WTC11 (cell line): ENCODE measurements at regions not wholly inside any gene's neighbourhood (a gene's known extent, or its start where the extent isn't known, plus 50 kb on each side); places are given as distances from the start of the nearest gene placed in this dataset.

Experiments
- ATAC-seq: fragments of 200-7000 bp; cut with Tn5 transposase; 2 replicates; pipeline ENCODE4 v1.10.0; 2021; ENCODE audit warnings: mild to moderate bottlenecking, moderate library complexity
- CTCF ChIA-PET: fragments of 300-600 bp; sonication (Branson Sonifier 250); formaldehyde crosslinking; loops from one replicate; lab custom pipeline; 2021; ENCODE audit warnings: antibody characterized with exemption; lab: Charles Lee
- POLR2A ChIA-PET: fragments of 350-600 bp; sonication (Branson Sonifier 250); formaldehyde crosslinking; loops from one replicate; lab custom pipeline; 2021; ENCODE audit warnings: antibody characterized with exemption; lab: Charles Lee
- DNase-seq: peaks from one replicate; pipeline ENCODE4 v3.0.0; 2021; ENCODE audit warnings: low spot score
- H3K27ac Mint-ChIP-seq: 2 replicates; pipeline ENCODE4 v1.8.0; 2021; ENCODE audit warnings: mixed read lengths
- H3K27me3 Mint-ChIP-seq: 2 replicates; pipeline ENCODE4 v1.8.0; 2021; ENCODE audit warnings: low read depth, mild to moderate bottlenecking, moderate library complexity, mixed read lengths
- H3K36me3 Mint-ChIP-seq: 2 replicates; pipeline ENCODE4 v1.8.0; 2021; ENCODE audit warnings: mixed read lengths
- H3K4me1 Mint-ChIP-seq: 2 replicates; pipeline ENCODE4 v1.8.0; 2022; ENCODE audit warnings: mixed read lengths
- H3K4me3 Mint-ChIP-seq: 2 replicates; pipeline ENCODE4 v1.8.0; 2021; ENCODE audit warnings: mild to moderate bottlenecking, moderate library complexity, mixed read lengths
- H3K9me3 Mint-ChIP-seq: 2 replicates; pipeline ENCODE4 v1.8.0; 2021; ENCODE audit warnings: mixed read lengths
- ELF4 ChIP-seq: sonication (generic); formaldehyde crosslinking; IDR thresholded peaks from 2 replicates; pipeline ENCODE4 v1.8.1; 2022; ENCODE audit warnings: low read depth, mild to moderate bottlenecking, moderate library complexity, missing genetic modification reagents
- FOXP1 ChIP-seq: sonication (generic); formaldehyde crosslinking; IDR thresholded peaks from 2 replicates; pipeline ENCODE4 v1.8.0; 2022; ENCODE audit warnings: missing genetic modification reagents, mild to moderate bottlenecking, moderate library complexity, borderline replicate concordance
- GABPB1 ChIP-seq: sonication (generic); formaldehyde crosslinking; IDR thresholded peaks from 2 replicates; pipeline ENCODE4 v1.8.1; 2023; ENCODE audit warnings: mild to moderate bottlenecking, missing genetic modification reagents
- JUN ChIP-seq: sonication (generic); formaldehyde crosslinking; IDR thresholded peaks from 2 replicates; pipeline ENCODE4 v1.8.0; 2023; ENCODE audit warnings: mild to moderate bottlenecking, missing genetic modification reagents
- MYBL2 ChIP-seq: sonication (generic); formaldehyde crosslinking; IDR thresholded peaks from 2 replicates; pipeline ENCODE4 v1.8.1; 2023; ENCODE audit warnings: mild to moderate bottlenecking, moderate library complexity, missing genetic modification reagents
- NFE2L1 ChIP-seq: sonication (generic); formaldehyde crosslinking; IDR thresholded peaks from 2 replicates; pipeline ENCODE4 v1.8.1; 2023; ENCODE audit warnings: missing genetic modification reagents
- NFYB ChIP-seq: sonication (generic); formaldehyde crosslinking; conservative IDR thresholded peaks from 2 replicates; pipeline ENCODE4 v1.8.0; 2022; ENCODE audit warnings: low read depth, missing genetic modification reagents
- ZNF138 ChIP-seq: sonication (generic); formaldehyde crosslinking; conservative IDR thresholded peaks from 2 replicates; pipeline ENCODE4 v1.8.1; 2022; ENCODE audit warnings: mild to moderate bottlenecking, moderate library complexity, missing genetic modification reagents
- ZNF219 ChIP-seq: sonication (generic); formaldehyde crosslinking; IDR thresholded peaks from 2 replicates; pipeline ENCODE4 v1.8.0; 2023; ENCODE audit warnings: missing genetic modification reagents, mild to moderate bottlenecking, borderline replicate concordance
- TF ChIP-seq, protein P1 (sequence below): sonication (generic); formaldehyde crosslinking; IDR thresholded peaks from 2 replicates; pipeline ENCODE4 v1.8.1; 2023; ENCODE audit warnings: mild to moderate bottlenecking, missing genetic modification reagents, moderate library complexity
- TF ChIP-seq, protein P2 (sequence below): fragments of 250-450 bp; sonication (Bioruptor Pico); IDR thresholded peaks from 2 replicates; pipeline ENCODE4 v1.8.0; 2021; ENCODE audit warnings: mild to moderate bottlenecking
- TF ChIP-seq, protein P3 (sequence below): sonication (generic); formaldehyde crosslinking; IDR thresholded peaks from 2 replicates; pipeline ENCODE4 v1.8.0; 2022; ENCODE audit warnings: mild to moderate bottlenecking, missing genetic modification reagents
- TF ChIP-seq, protein P4 (sequence below): sonication (generic); formaldehyde crosslinking; IDR thresholded peaks from 2 replicates; pipeline ENCODE4 v1.8.0; 2022; ENCODE audit warnings: mild to moderate bottlenecking, missing genetic modification reagents
- TF ChIP-seq, protein P5 (sequence below): fragments of 250-450 bp; sonication (Bioruptor Pico); IDR thresholded peaks from 2 replicates; pipeline ENCODE4 v1.9.0; 2021; ENCODE audit warnings: mild to moderate bottlenecking
- TF ChIP-seq, protein P6 (sequence below): sonication (generic); formaldehyde crosslinking; IDR thresholded peaks from 2 replicates; pipeline ENCODE4 v1.8.1; 2022; ENCODE audit warnings: missing genetic modification reagents, borderline replicate concordance
- TF ChIP-seq, protein P7 (sequence below): sonication (generic); formaldehyde crosslinking; IDR thresholded peaks from 2 replicates; pipeline ENCODE4 v1.8.0; 2023; ENCODE audit warnings: mild to moderate bottlenecking, missing genetic modification reagents
- TF ChIP-seq, protein P8 (sequence below): sonication (generic); formaldehyde crosslinking; IDR thresholded peaks from 2 replicates; pipeline ENCODE4 v1.8.1; 2023; ENCODE audit warnings: mild to moderate bottlenecking, moderate library complexity, missing genetic modification reagents
- TF ChIP-seq, protein P9 (sequence below): fragments of 250-450 bp; sonication (Bioruptor Pico); IDR thresholded peaks from 2 replicates; pipeline ENCODE4 v2.1.2; 2022; ENCODE audit warnings: mild to moderate bottlenecking, moderate library complexity

DNA sequence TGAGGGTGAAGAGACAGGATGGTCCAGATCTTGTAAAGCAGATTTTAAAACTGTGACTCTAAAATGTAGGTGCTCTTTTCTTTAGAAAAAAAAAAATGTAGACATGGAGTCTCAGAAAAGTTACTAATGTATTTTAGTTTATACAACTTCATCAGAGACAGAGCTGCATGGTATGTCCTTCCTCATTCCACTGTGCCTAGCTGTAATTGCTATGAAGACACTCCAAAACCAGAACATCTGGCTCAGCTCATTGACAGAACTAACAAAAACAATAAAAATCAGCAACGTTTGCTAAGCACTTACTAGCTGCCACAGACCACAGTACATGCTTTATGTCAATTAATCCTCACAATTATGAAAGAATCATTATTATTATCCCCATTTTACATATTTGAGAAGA is 160.7 kb downstream of the BARX2 start (continued):
- TF ChIP-seq, protein P1, sequence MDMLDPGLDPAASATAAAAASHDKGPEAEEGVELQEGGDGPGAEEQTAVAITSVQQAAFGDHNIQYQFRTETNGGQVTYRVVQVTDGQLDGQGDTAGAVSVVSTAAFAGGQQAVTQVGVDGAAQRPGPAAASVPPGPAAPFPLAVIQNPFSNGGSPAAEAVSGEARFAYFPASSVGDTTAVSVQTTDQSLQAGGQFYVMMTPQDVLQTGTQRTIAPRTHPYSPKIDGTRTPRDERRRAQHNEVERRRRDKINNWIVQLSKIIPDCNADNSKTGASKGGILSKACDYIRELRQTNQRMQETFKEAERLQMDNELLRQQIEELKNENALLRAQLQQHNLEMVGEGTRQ (CRISPR knock-in tag): no peak
- TF ChIP-seq, protein P2, sequence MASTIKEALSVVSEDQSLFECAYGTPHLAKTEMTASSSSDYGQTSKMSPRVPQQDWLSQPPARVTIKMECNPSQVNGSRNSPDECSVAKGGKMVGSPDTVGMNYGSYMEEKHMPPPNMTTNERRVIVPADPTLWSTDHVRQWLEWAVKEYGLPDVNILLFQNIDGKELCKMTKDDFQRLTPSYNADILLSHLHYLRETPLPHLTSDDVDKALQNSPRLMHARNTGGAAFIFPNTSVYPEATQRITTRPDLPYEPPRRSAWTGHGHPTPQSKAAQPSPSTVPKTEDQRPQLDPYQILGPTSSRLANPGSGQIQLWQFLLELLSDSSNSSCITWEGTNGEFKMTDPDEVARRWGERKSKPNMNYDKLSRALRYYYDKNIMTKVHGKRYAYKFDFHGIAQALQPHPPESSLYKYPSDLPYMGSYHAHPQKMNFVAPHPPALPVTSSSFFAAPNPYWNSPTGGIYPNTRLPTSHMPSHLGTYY (CRISPR knock-in tag): no peak

DNA sequence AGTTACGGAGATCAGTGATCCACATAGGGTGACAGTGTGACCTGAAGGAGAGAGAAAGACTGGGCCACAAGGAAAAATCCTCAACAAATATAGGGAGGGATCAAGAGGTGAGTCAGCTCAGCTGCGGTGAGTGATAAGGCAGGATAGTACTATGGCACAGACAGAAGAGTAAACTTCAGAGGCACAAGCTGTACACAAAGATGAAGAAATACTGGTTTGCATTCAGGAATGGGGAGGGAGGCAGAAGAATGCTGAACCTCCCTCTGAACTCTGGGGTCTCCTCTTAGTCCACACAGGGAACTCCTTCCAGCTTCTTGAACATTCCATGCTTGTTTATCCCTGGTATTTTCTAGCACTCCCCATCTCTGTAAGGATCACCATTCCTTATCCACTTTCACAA is 162.7 kb downstream of the BARX2 start:
- Mint-ChIP-seq H3K27ac (no peak overlapping the region), H3K9me3 (peaks cover 87% of the 10 kb centered on the region), H3K4me1 (no peaks in the 10 kb centered on the region), H3K36me3 (peaks cover 50% of the 10 kb centered on the region), H3K4me3 (no peak overlapping the region), H3K27me3 (peaks cover 24% of the 10 kb centered on the region)
- ChIA-PET CTCF (no interaction called here), POLR2A (no interaction called here)
- ATAC-seq (no peak), DNase-seq (no peak)
- TF ChIP-seq, protein P3, sequence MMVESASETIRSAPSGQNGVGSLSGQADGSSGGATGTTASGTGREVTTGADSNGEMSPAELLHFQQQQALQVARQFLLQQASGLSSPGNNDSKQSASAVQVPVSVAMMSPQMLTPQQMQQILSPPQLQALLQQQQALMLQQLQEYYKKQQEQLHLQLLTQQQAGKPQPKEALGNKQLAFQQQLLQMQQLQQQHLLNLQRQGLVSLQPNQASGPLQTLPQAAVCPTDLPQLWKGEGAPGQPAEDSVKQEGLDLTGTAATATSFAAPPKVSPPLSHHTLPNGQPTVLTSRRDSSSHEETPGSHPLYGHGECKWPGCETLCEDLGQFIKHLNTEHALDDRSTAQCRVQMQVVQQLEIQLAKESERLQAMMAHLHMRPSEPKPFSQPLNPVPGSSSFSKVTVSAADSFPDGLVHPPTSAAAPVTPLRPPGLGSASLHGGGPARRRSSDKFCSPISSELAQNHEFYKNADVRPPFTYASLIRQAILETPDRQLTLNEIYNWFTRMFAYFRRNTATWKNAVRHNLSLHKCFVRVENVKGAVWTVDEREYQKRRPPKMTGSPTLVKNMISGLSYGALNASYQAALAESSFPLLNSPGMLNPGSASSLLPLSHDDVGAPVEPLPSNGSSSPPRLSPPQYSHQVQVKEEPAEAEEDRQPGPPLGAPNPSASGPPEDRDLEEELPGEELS (CRISPR knock-in tag): no peak
- TF ChIP-seq GABPB1 (CRISPR knock-in tag): no peak
- no peak for TF ChIP-seq JUN (CRISPR knock-in tag)
- no peak for TF ChIP-seq MYBL2 (CRISPR knock-in tag)
- TF ChIP-seq, protein P4, sequence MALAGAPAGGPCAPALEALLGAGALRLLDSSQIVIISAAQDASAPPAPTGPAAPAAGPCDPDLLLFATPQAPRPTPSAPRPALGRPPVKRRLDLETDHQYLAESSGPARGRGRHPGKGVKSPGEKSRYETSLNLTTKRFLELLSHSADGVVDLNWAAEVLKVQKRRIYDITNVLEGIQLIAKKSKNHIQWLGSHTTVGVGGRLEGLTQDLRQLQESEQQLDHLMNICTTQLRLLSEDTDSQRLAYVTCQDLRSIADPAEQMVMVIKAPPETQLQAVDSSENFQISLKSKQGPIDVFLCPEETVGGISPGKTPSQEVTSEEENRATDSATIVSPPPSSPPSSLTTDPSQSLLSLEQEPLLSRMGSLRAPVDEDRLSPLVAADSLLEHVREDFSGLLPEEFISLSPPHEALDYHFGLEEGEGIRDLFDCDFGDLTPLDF (CRISPR knock-in tag): no peak
- no peak for TF ChIP-seq FOXP1
- TF ChIP-seq, protein P5, sequence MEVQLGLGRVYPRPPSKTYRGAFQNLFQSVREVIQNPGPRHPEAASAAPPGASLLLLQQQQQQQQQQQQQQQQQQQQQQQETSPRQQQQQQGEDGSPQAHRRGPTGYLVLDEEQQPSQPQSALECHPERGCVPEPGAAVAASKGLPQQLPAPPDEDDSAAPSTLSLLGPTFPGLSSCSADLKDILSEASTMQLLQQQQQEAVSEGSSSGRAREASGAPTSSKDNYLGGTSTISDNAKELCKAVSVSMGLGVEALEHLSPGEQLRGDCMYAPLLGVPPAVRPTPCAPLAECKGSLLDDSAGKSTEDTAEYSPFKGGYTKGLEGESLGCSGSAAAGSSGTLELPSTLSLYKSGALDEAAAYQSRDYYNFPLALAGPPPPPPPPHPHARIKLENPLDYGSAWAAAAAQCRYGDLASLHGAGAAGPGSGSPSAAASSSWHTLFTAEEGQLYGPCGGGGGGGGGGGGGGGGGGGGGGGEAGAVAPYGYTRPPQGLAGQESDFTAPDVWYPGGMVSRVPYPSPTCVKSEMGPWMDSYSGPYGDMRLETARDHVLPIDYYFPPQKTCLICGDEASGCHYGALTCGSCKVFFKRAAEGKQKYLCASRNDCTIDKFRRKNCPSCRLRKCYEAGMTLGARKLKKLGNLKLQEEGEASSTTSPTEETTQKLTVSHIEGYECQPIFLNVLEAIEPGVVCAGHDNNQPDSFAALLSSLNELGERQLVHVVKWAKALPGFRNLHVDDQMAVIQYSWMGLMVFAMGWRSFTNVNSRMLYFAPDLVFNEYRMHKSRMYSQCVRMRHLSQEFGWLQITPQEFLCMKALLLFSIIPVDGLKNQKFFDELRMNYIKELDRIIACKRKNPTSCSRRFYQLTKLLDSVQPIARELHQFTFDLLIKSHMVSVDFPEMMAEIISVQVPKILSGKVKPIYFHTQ (CRISPR knock-in tag): no peak
- TF ChIP-seq, protein P6, sequence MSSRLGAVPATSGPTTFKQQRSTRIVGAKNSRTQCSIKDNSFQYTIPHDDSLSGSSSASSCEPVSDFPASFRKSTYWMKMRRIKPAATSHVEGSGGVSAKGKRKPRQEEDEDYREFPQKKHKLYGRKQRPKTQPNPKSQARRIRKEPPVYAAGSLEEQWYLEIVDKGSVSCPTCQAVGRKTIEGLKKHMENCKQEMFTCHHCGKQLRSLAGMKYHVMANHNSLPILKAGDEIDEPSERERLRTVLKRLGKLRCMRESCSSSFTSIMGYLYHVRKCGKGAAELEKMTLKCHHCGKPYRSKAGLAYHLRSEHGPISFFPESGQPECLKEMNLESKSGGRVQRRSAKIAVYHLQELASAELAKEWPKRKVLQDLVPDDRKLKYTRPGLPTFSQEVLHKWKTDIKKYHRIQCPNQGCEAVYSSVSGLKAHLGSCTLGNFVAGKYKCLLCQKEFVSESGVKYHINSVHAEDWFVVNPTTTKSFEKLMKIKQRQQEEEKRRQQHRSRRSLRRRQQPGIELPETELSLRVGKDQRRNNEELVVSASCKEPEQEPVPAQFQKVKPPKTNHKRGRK (CRISPR knock-in tag): no peak
- TF ChIP-seq NFYB (CRISPR knock-in tag): no peak
- TF ChIP-seq ZNF219 (CRISPR knock-in tag): no peak
- no peak for TF ChIP-seq ZNF138 (CRISPR knock-in tag)
- no peak for TF ChIP-seq NFE2L1 (CRISPR knock-in tag)
- TF ChIP-seq, protein P7, sequence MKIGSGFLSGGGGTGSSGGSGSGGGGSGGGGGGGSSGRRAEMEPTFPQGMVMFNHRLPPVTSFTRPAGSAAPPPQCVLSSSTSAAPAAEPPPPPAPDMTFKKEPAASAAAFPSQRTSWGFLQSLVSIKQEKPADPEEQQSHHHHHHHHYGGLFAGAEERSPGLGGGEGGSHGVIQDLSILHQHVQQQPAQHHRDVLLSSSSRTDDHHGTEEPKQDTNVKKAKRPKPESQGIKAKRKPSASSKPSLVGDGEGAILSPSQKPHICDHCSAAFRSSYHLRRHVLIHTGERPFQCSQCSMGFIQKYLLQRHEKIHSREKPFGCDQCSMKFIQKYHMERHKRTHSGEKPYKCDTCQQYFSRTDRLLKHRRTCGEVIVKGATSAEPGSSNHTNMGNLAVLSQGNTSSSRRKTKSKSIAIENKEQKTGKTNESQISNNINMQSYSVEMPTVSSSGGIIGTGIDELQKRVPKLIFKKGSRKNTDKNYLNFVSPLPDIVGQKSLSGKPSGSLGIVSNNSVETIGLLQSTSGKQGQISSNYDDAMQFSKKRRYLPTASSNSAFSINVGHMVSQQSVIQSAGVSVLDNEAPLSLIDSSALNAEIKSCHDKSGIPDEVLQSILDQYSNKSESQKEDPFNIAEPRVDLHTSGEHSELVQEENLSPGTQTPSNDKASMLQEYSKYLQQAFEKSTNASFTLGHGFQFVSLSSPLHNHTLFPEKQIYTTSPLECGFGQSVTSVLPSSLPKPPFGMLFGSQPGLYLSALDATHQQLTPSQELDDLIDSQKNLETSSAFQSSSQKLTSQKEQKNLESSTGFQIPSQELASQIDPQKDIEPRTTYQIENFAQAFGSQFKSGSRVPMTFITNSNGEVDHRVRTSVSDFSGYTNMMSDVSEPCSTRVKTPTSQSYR: no peak
- TF ChIP-seq, protein P1 (CRISPR knock-in tag): no peak
- TF ChIP-seq, protein P8, sequence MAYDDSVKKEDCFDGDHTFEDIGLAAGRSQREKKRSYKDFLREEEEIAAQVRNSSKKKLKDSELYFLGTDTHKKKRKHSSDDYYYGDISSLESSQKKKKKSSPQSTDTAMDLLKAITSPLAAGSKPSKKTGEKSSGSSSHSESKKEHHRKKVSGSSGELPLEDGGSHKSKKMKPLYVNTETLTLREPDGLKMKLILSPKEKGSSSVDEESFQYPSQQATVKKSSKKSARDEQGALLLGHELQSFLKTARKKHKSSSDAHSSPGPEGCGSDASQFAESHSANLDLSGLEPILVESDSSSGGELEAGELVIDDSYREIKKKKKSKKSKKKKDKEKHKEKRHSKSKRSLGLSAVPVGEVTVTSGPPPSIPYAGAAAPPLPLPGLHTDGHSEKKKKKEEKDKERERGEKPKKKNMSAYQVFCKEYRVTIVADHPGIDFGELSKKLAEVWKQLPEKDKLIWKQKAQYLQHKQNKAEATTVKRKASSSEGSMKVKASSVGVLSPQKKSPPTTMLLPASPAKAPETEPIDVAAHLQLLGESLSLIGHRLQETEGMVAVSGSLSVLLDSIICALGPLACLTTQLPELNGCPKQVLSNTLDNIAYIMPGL (CRISPR knock-in tag): no peak
- TF ChIP-seq, protein P9, sequence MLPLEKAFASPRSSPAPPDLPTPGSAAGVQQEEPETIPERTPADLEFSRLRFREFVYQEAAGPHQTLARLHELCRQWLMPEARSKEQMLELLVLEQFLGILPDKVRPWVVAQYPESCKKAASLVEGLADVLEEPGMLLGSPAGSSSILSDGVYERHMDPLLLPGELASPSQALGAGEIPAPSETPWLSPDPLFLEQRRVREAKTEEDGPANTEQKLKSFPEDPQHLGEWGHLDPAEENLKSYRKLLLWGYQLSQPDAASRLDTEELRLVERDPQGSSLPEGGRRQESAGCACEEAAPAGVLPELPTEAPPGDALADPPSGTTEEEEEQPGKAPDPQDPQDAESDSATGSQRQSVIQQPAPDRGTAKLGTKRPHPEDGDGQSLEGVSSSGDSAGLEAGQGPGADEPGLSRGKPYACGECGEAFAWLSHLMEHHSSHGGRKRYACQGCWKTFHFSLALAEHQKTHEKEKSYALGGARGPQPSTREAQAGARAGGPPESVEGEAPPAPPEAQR (CRISPR knock-in tag): no peak
- no peak for TF ChIP-seq ELF4 (CRISPR knock-in tag)
